Glutamatergic neuron (in vitro differentiated cells): ENCODE measurements at regions not wholly inside any gene's neighbourhood (a gene's known extent, or its start where the extent isn't known, plus 50 kb on each side); places are given as distances from the start of the nearest gene placed in this dataset.

ENCODE experiments used
- DNase-seq: peaks from one replicate; pipeline ENCODE4 v3.0.0; 2022
- H3K27ac Mint-ChIP-seq: one replicate; pipeline ENCODE4 v1.8.0; 2020; ENCODE audit warnings: mild to moderate bottlenecking, mixed read lengths, inconsistent platforms; ENCODE audit not compliant: unreplicated experiment
- H3K27me3 Mint-ChIP-seq: one replicate; pipeline ENCODE4 v1.8.0; 2020; ENCODE audit warnings: mild to moderate bottlenecking, moderate library complexity, mixed read lengths, inconsistent platforms; ENCODE audit not compliant: unreplicated experiment
- H3K36me3 Mint-ChIP-seq: one replicate; pipeline ENCODE4 v1.8.0; 2020; ENCODE audit warnings: mild to moderate bottlenecking, mixed read lengths, inconsistent platforms; ENCODE audit not compliant: unreplicated experiment
- H3K4me1 Mint-ChIP-seq: one replicate; pipeline ENCODE4 v1.8.0; 2020; ENCODE audit warnings: mild to moderate bottlenecking, low read depth, mixed read lengths, inconsistent platforms; ENCODE audit not compliant: unreplicated experiment
- H3K4me3 Mint-ChIP-seq: one replicate; pipeline ENCODE4 v1.8.0; 2020; ENCODE audit warnings: mild to moderate bottlenecking, mixed read lengths, inconsistent platforms; ENCODE audit not compliant: unreplicated experiment
- H3K9me3 Mint-ChIP-seq: one replicate; pipeline ENCODE4 v1.8.0; 2020; ENCODE audit warnings: mild to moderate bottlenecking, moderate library complexity, mixed read lengths, inconsistent platforms; ENCODE audit not compliant: unreplicated experiment
- CTCF ChIP-seq: fragments of 200-600 bp; sonication (generic); IDR thresholded peaks from one replicate; pipeline ENCODE4 v1.5.0; 2021; ENCODE audit not compliant: partially characterized antibody, unreplicated experiment

DNA sequence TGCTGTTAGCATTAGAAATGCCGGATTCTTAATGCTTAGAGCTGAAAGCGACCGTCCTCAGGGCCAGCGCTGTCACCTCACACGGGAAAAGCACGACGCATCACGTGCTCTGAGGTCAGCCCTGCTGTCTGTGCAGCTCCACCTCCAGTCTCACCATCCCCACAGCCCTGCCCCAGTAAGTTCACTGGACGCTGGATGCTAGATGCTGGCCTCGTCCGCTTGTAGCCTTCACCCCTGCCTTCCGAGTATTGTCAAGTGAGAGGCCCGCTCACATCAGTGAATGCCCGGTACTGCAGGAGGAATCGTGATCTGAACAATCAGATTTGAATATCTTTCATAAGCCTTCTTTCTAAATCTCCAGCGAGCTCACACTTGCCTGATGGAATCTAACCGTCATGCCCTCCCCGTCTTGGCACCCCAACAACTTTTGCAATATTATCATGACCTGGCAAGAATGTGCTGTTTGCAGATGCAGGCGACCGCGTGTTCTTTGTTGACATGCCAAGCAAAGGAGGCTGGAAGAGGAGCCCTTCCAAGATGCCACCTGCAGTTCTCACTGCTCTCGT is 64.9 kb downstream of the DLL1 start:
- DNase-seq = no peak
- TF ChIP-seq CTCF = no peak
- no peak overlapping the region for H3K27ac Mint-ChIP-seq

GRCh38 chr6:170224694-170225660 is 65.9 kb downstream of the DLL1 start:
- H3K4me3 Mint-ChIP-seq = no peak overlapping the region

More for the DNA sequence above, 64.9 kb downstream of the DLL1 start:
- peaks cover 25% of the 10 kb centered on the region for H3K27me3 Mint-ChIP-seq
- peaks cover 15% of the 10 kb centered on the region for H3K9me3 Mint-ChIP-seq
- H3K36me3 Mint-ChIP-seq = no peaks in the 10 kb centered on the region
- no peak overlapping the region for H3K4me3 Mint-ChIP-seq
- peaks cover 32% of the 10 kb centered on the region for H3K4me1 Mint-ChIP-seq

DNA sequence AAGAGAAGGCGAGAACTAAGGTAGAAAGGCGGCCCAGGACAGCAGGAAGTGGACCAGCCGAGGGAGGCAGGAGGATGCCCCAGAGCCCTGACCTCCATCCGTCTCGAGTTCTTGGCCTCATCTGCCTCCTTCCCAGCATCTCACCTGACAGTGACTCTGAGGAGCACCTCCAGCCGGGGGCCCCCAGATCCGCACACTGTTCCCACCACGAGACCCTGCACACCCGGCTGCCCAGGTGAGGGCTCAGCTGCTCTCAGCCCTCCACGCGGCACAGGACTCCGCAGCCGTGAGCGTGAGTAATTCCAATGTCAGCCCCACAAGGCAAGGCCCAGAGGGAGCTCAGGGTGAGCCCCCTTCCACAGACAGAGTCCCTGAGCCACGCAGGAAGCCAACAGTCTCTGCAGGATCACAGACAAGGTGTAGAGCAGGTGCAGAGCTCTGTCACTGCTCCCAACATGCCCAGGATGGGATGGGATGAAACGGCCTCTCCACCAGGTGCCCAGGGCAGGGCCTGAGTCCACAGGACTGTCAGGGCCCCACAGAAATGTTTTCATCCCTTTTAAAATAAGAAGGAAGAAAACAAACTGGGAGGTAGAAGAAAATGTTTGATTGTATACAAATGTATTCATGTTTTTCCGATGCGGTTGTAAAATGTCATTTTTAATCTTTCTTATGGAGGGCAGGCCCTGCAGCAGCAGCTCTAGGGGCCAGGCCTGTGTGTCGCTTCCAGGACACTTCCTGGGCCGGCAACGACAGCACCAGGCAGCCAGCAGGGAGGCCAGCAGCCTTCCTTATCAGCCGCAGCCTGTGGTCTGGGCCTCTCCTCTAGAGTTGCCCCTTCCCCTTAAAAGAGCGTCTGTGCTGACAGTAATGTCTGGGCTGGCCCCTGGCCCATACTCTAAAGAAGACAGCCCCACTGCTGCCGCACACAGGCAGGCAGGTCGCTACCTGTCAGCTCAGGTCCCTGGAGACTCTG is 66.9 kb downstream of the DLL1 start:
- H3K36me3 Mint-ChIP-seq = no peaks in the 10 kb centered on the region
- no peak for TF ChIP-seq CTCF
- no peak overlapping the region for H3K27ac Mint-ChIP-seq
- H3K4me1 Mint-ChIP-seq = peaks cover 27% of the 10 kb centered on the region
- DNase-seq = peak; percentile 13
- H3K4me3 Mint-ChIP-seq = peak overlapping the region; percentile 55
- peaks cover 25% of the 10 kb centered on the region for H3K27me3 Mint-ChIP-seq
- H3K9me3 Mint-ChIP-seq = peaks cover 11% of the 10 kb centered on the region

More at GRCh38 chr6:170224694-170225660, 65.9 kb downstream of the DLL1 start:
- Mint-ChIP-seq H3K36me3 (no peaks in the 10 kb centered on the region), H3K4me1 (peaks cover 28% of the 10 kb centered on the region), H3K27ac (no peak overlapping the region), H3K27me3 (peaks cover 25% of the 10 kb centered on the region), H3K9me3 (peaks cover 11% of the 10 kb centered on the region)
- no peak for TF ChIP-seq CTCF
- DNase-seq = peak; percentile 23

DNA sequence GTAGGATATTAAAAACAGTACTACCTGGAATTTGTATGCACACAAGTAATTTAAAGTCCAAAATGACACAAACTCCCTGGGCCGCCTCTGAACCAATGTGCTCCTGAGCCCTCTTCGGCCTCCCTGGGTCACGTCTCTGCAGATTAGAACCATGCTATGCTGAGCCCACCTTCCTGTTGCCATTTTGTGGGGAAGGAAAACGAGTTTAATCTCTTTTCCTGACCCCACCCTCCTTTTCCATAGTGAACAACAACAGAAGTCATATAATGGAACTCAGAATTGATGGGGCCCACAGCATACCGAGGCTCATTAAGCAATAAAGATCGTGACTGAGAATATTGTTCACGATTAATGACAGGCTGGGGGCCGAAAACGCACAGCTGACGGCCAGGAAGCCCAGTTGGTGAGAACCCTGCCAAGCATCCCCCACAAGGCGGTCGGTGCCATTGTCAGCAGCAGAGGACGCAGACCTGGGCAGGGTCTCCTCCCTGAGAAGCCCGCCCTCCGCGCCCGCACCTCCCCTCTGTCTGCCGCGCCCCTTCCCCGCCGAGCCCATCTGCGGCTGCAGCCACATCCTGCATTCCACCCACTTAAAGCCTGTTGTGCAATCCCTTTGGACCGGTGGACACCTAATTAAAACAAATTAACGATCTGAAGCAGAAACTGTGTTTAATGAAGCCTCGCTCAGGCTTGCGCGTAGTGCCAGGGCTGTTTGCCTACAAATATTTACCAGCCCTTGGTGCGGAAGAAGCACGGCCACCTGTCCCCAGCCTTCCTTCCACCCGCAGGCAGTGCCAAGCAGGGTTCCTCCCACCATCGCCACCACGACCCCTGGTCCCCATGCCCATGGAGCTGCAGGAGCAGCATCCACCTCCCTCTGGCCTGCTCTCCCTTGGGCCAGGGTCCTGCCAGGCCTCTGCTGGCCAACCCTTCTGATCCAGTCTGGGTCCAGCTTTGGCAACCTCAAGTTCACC is 68.1 kb downstream of the DLL1 start:
- Mint-ChIP-seq H3K27me3 (peaks cover 25% of the 10 kb centered on the region), H3K4me1 (peaks cover 22% of the 10 kb centered on the region), H3K36me3 (no peaks in the 10 kb centered on the region), H3K27ac (no peak overlapping the region), H3K9me3 (peaks cover 10% of the 10 kb centered on the region), H3K4me3 (no peak overlapping the region)
- no peak for TF ChIP-seq CTCF
- DNase-seq = peak; percentile 25
